HCT116 (cell line): ENCODE measurements at regions not wholly inside any gene's neighbourhood (a gene's known extent, or its start where the extent isn't known, plus 50 kb on each side); places are given as distances from the start of the nearest gene placed in this dataset.

Experiments
- POLR2A ChIP-seq: IDR thresholded peaks from 2 replicates; pipeline ENCODE4 v1.7.0; 2011; ENCODE audit warnings: borderline replicate concordance; ENCODE audit not compliant: insufficient read depth, insufficient read length; ENCODE audit errors: extremely low read depth
- TF ChIP-seq, protein P1 (sequence below), 3 experiments: fragments of 200-600 bp in 1 of 3; sonication (generic) in 1 of 3; IDR thresholded peaks in 2 of 3; conservative IDR thresholded peaks in 1 of 3; 2 replicates each; pipeline ENCODE4 v1.5.1; 2012 to 2017; ENCODE audit warnings: low read depth in 2 of 3, low read length in 2 of 3, antibody characterized with exemption in 1 of 3, borderline replicate concordance in 1 of 3, control low read depth in 1 of 3, mild to moderate bottlenecking in 1 of 3, mixed read lengths in 1 of 3, mixed run types in 1 of 3, moderate library complexity in 1 of 3; ENCODE audit not compliant: insufficient read depth in 1 of 3
- TF ChIP-seq, protein P2 (sequence below): IDR thresholded peaks from 2 replicates; pipeline ENCODE4 v1.6.1; 2012

DNA sequence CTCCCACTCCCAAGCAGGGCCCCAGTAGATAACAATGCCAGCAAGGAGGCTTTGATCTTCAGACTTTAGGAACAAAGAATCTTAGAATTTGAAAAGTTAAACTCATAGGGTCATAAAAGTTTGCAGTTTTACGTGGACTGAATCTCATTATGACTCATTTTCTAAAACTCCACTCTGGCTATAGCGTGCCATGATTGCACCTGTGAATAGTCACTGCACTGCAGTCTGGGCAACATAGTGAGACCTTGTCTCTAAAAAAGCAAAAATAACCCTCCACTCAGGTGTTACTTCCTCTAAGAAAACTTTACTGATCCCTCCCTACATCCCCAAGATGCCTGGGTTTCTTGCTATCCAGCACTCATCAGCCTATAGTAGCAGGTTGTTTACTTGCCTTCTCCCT lies 104.5 kb downstream of the IL20RB start:
- TF ChIP-seq, protein P1, sequence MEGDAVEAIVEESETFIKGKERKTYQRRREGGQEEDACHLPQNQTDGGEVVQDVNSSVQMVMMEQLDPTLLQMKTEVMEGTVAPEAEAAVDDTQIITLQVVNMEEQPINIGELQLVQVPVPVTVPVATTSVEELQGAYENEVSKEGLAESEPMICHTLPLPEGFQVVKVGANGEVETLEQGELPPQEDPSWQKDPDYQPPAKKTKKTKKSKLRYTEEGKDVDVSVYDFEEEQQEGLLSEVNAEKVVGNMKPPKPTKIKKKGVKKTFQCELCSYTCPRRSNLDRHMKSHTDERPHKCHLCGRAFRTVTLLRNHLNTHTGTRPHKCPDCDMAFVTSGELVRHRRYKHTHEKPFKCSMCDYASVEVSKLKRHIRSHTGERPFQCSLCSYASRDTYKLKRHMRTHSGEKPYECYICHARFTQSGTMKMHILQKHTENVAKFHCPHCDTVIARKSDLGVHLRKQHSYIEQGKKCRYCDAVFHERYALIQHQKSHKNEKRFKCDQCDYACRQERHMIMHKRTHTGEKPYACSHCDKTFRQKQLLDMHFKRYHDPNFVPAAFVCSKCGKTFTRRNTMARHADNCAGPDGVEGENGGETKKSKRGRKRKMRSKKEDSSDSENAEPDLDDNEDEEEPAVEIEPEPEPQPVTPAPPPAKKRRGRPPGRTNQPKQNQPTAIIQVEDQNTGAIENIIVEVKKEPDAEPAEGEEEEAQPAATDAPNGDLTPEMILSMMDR (IDR thresholded peaks at IDR 0.05 in 2 of 3, conservative IDR thresholded peaks at IDR 0.05 in 1 of 3; ENCODE audit: borderline replicate concordance in 1 of 3, insufficient read depth in 1 of 3, low read depth in 2 of 3, low read length in 2 of 3) = no peak
- TF ChIP-seq, protein P2, sequence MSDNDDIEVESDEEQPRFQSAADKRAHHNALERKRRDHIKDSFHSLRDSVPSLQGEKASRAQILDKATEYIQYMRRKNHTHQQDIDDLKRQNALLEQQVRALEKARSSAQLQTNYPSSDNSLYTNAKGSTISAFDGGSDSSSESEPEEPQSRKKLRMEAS = no peak
- TF ChIP-seq POLR2A = no peak
